ENCODE measurements at regions not wholly inside any gene's neighbourhood (a gene's known extent, or its start where the extent isn't known, plus 50 kb on each side); places are given as distances from the start of the nearest gene placed in this dataset.

DNA sequence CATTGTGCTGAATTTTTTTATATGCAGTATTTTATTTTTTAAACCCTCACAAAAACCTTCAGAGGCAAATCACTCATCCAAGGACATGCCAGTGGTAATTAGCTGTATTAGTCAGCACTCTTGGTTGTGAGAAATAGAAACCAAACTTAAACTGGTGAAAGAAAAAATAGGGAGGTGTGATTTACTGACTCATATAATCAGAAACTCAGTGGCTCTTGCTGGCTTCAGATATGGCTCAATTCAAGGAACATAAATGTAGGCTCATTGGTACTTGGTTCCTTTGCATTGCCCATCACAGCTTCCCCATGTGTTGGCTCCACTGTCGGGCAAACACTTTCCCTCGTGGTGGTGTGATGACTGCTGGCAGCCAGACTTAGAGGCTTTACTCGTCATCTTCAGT is 497.2 kb downstream of the MAT2B start:
- Histone ChIP-seq H3K36me3 (ENCODE audit: control insufficient read depth in 2 of 2, extremely low read depth in 1 of 2, insufficient read depth in 2 of 2, low read length in 2 of 2) (no peaks in the 10 kb centered on the region), H2AFZ (ENCODE audit: low read depth, low read length) (no peak overlapping the region), H3K9me1 (replicated peaks; ENCODE audit: control insufficient read depth, extremely low read depth, insufficient read depth, low read length) (no peaks in the 10 kb centered on the region), H3K4me1 (ENCODE audit: control insufficient read depth, extremely low read depth, insufficient read depth, low read length) (no peaks in the 10 kb centered on the region), H3K27ac (ENCODE audit: insufficient read depth, low read depth, low read length) (no peak overlapping the region), H3K9ac (replicated peaks; ENCODE audit: extremely low read depth, insufficient read depth, low read length) (no peak overlapping the region), H4K20me1 (replicated peaks; ENCODE audit: control insufficient read depth, extremely low read depth, insufficient read depth, low read length) (no peaks in the 10 kb centered on the region), H3K4me3 (replicated peaks in 1 of 3; ENCODE audit: insufficient read depth in 1 of 3, low read depth in 1 of 3, low read length in 3 of 3) (no peak overlapping the region), H3K9me3 (replicated peaks; ENCODE audit: control insufficient read depth, insufficient read depth, low read length) (no peaks in the 10 kb centered on the region), H3K27me3 (ENCODE audit: control insufficient read depth in 2 of 2, insufficient read depth in 2 of 2, low read length in 2 of 2) (no peaks in the 10 kb centered on the region), H3K4me2 (ENCODE audit: insufficient read depth, low read length) (no peak overlapping the region), H3K79me2 (ENCODE audit: control insufficient read depth, insufficient read depth, low read length) (no peaks in the 10 kb centered on the region)
- no peak for FAIRE-seq
- no TSS peak for BruUV-seq (replicated peaks)
- TF ChIP-seq JUN (IDR thresholded peaks at IDR 0.05; ENCODE audit: borderline replicate concordance, insufficient read depth, insufficient read length, low read depth): no peak
- no peak for TF ChIP-seq POLR2AphosphoS5 (IDR thresholded peaks at IDR 0.05; ENCODE audit: insufficient read depth, low read depth, low read length)
- TF ChIP-seq MYC (IDR thresholded peaks at IDR 0.05; ENCODE audit: low read depth, low read length): no peak
- TF ChIP-seq GATA2 (IDR thresholded peaks at IDR 0.05; ENCODE audit: insufficient read depth, insufficient read length, low read depth, low read length): no peak
- no peak for TF ChIP-seq POLR2A (IDR thresholded peaks at IDR 0.05; ENCODE audit: low read depth, low read length)
- no peak for TF ChIP-seq EZH2 (IDR thresholded peaks at IDR 0.05; ENCODE audit: borderline replicate concordance, low read depth, low read length, severe bottlenecking)
- TF ChIP-seq FOS (IDR thresholded peaks at IDR 0.05; ENCODE audit: borderline replicate concordance, insufficient read depth, low read length): no peak
- TF ChIP-seq, protein P1, sequence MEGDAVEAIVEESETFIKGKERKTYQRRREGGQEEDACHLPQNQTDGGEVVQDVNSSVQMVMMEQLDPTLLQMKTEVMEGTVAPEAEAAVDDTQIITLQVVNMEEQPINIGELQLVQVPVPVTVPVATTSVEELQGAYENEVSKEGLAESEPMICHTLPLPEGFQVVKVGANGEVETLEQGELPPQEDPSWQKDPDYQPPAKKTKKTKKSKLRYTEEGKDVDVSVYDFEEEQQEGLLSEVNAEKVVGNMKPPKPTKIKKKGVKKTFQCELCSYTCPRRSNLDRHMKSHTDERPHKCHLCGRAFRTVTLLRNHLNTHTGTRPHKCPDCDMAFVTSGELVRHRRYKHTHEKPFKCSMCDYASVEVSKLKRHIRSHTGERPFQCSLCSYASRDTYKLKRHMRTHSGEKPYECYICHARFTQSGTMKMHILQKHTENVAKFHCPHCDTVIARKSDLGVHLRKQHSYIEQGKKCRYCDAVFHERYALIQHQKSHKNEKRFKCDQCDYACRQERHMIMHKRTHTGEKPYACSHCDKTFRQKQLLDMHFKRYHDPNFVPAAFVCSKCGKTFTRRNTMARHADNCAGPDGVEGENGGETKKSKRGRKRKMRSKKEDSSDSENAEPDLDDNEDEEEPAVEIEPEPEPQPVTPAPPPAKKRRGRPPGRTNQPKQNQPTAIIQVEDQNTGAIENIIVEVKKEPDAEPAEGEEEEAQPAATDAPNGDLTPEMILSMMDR (IDR thresholded peaks at IDR 0.05; ENCODE audit: extremely low read depth in 1 of 2, insufficient read depth in 1 of 2, low read depth in 1 of 2, low read length in 2 of 2): no peak
- TF ChIP-seq, protein P2, sequence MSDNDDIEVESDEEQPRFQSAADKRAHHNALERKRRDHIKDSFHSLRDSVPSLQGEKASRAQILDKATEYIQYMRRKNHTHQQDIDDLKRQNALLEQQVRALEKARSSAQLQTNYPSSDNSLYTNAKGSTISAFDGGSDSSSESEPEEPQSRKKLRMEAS (IDR thresholded peaks at IDR 0.05; ENCODE audit: insufficient read depth, insufficient read length): no peak
- dilution Hi-C loops (cut with MboI; ENCODE audit: extremely low pct_ligation_motif_present, low sequenced_read_pairs) (no loop called here), intact Hi-C loops (cut with micrococcal nuclease) (no loop called here)
- no peak for DNase-seq (ENCODE audit: low read depth, low spot score)
- ChIA-PET POLR2A (no interaction called here), CTCF (interaction anchor here (1.5 to 4.5 kb wide), 2 partner anchors 10 to 307 kb away, joined by 4 to 33 read pairs; no protein-coding TSS in a partner anchor)

Data from endothelial cell of umbilical vein (primary cell).